HepG2 (cell line): ENCODE measurements at regions not wholly inside any gene's neighbourhood (a gene's known extent, or its start where the extent isn't known, plus 50 kb on each side); places are given as distances from the start of the nearest gene placed in this dataset.

Source experiments
- ATAC-seq: fragments of 200-7000 bp; cut with Tn5 transposase; 3 replicates; pipeline ENCODE4 v1.9.1; 2020; ENCODE audit warnings: mild to moderate bottlenecking, moderate library complexity
- BruUV-seq: library from RNA; stranded (reverse); fragments of 400-500 nt; replicated peaks from 2 replicates; lab custom pipeline; 2021; lab: Mats Ljungman, UMichigan
- CTCF ChIA-PET: fragments of 300-600 bp; formaldehyde crosslinking; extraction: SDS; loops from one replicate; lab custom pipeline; 2021; ENCODE audit warnings: low total read pairs, inconsistent platforms, low intra/inter-chr PET ratio; lab: Yijun Ruan, JAX
- POLR2A ChIA-PET: fragments of 350-600 bp; sonication (Branson Sonifier 250); formaldehyde crosslinking; loops from one replicate; lab custom pipeline; 2020; ENCODE audit warnings: antibody characterized with exemption, inconsistent platforms; lab: Yijun Ruan, JAX
- DNase-seq: peaks from one replicate; pipeline ENCODE4 v3.0.0-alpha.2; 2015; ENCODE audit warnings: low spot score
- FAIRE-seq: peaks from 3 replicates; lab custom pipeline; 2011; peaks lifted over from hg19 to GRCh38; lab: Jason Lieb, UNC
- H2AFZ ChIP-seq: one replicate; pipeline ENCODE4 v1.6.1; 2011; ENCODE audit warnings: low read length, inconsistent platforms
- H3K27ac ChIP-seq: fragments of 300-600 bp; 3 replicates; pipeline ENCODE4 v1.8.0; 2011; ENCODE audit warnings: mixed run types, mild to moderate bottlenecking, mixed read lengths, low read length, inconsistent platforms; ENCODE audit not compliant: insufficient read depth; ENCODE audit errors: extremely low read length
- H3K27me3 ChIP-seq, 2 experiments: fragments of 200-600 bp in 1 of 2; 2 replicates in 1 of 2; 3 replicates in 1 of 2; pipeline versions ENCODE4 v1.6.0 to v1.8.0; 2011; ENCODE audit warnings: low read length in 2 of 2, mild to moderate bottlenecking in 2 of 2, moderate library complexity in 2 of 2, inconsistent platforms in 1 of 2; ENCODE audit not compliant: insufficient read depth in 2 of 2, control insufficient read depth in 1 of 2
- H3K36me3 ChIP-seq, 2 experiments: fragments of 200-600 bp in 1 of 2; replicated peaks in 1 of 2; 2 replicates in 1 of 2; 3 replicates in 1 of 2; pipeline versions ENCODE4 v1.5.1 to v1.8.0; 2011; ENCODE audit warnings: low read length in 2 of 2, inconsistent platforms in 1 of 2; ENCODE audit not compliant: insufficient read depth in 2 of 2, control insufficient read depth in 1 of 2
- H3K4me1 ChIP-seq: 2 replicates; pipeline ENCODE4 v1.5.1; 2012; ENCODE audit warnings: low read length, inconsistent platforms; ENCODE audit not compliant: insufficient read depth
- H3K4me2 ChIP-seq: 2 replicates; pipeline ENCODE4 v1.6.0; 2011; ENCODE audit warnings: low read depth, low read length, inconsistent platforms
- H3K4me3 ChIP-seq, 3 experiments: fragments of 200-600 bp in 1 of 3; sonication (generic), shearing (Covaris generic) in 1 of 3; replicated peaks in 1 of 3; 2 replicates each; pipeline ENCODE4 v1.5.1; 2011 to 2016; ENCODE audit warnings: low read length in 3 of 3, inconsistent platforms in 2 of 3, low read depth in 2 of 3, mild to moderate bottlenecking in 2 of 3, control low read depth in 1 of 3, mixed read lengths in 1 of 3; ENCODE audit not compliant: insufficient read depth in 1 of 3
- H3K79me2 ChIP-seq: one replicate; pipeline ENCODE4 v1.6.1; 2011; ENCODE audit warnings: low read length, inconsistent platforms; ENCODE audit not compliant: insufficient read depth
- H3K9ac ChIP-seq: 2 replicates; pipeline ENCODE4 v1.6.0; 2011; ENCODE audit warnings: mild to moderate bottlenecking, low read depth, low read length, inconsistent platforms; ENCODE audit not compliant: insufficient read depth
- H3K9me3 ChIP-seq: 2 replicates; pipeline ENCODE4 v1.5.1; 2012; ENCODE audit warnings: mild to moderate bottlenecking, low read length
- H4K20me1 ChIP-seq: 2 replicates; pipeline ENCODE4 v1.6.0; 2011; ENCODE audit warnings: inconsistent platforms, mild to moderate bottlenecking, low read length, moderate library complexity; ENCODE audit not compliant: insufficient read depth
- HHEX ChIP-seq: IDR thresholded peaks from 2 replicates; pipeline ENCODE4 v1.6.1; 2016; ENCODE audit warnings: control low read depth
- HOMEZ ChIP-seq: IDR thresholded peaks from 2 replicates; pipeline ENCODE4 v1.6.1; 2016; ENCODE audit warnings: low read depth
- HOXD1 ChIP-seq: sonication (generic); formaldehyde crosslinking; IDR thresholded peaks from 2 replicates; pipeline ENCODE4 v1.5.0; 2020; ENCODE audit warnings: missing genetic modification reagents
- JUND ChIP-seq: sonication (generic); formaldehyde crosslinking; IDR thresholded peaks from 2 replicates; pipeline ENCODE4 v1.8.0; 2022; ENCODE audit warnings: mild to moderate bottlenecking, missing genetic modification reagents
- KLF9 ChIP-seq: IDR thresholded peaks from 2 replicates; pipeline ENCODE4 v1.6.1; 2016; ENCODE audit warnings: low read depth
- MAFF ChIP-seq: IDR thresholded peaks from 2 replicates; pipeline ENCODE4 v1.6.1; 2011; ENCODE audit warnings: low read depth, low read length, improper control_type of control experiment
- MEF2D ChIP-seq: sonication (generic); formaldehyde crosslinking; IDR thresholded peaks from 2 replicates; pipeline ENCODE4 v1.5.1; 2020; ENCODE audit warnings: mild to moderate bottlenecking, missing genetic modification reagents
- PHF20 ChIP-seq: sonication (generic); formaldehyde crosslinking; IDR thresholded peaks from 2 replicates; pipeline ENCODE4 v1.5.0; 2020; ENCODE audit warnings: mild to moderate bottlenecking, missing genetic modification reagents
- PRPF4 ChIP-seq: fragments of 200-400 bp; formaldehyde crosslinking; IDR thresholded peaks from 2 replicates; pipeline ENCODE4 v1.6.1; 2016; ENCODE audit warnings: low read length, low read depth; ENCODE audit not compliant: poor library complexity, severe bottlenecking
- RORA ChIP-seq: sonication (generic); formaldehyde crosslinking; IDR thresholded peaks from 2 replicates; pipeline ENCODE4 v1.5.0; 2020; ENCODE audit warnings: mild to moderate bottlenecking, missing genetic modification reagents, moderate library complexity
- SMC3 ChIP-seq: IDR thresholded peaks from 2 replicates; pipeline ENCODE4 v1.6.1; 2011; ENCODE audit warnings: low read length, improper control_type of control experiment
- TCF12 ChIP-seq, 2 experiments: fragments of 450-650 bp in 1 of 2; sonication (generic) in 1 of 2; formaldehyde crosslinking in 1 of 2; IDR thresholded peaks; 2 replicates each; pipeline versions ENCODE4 v1.6.1 to v1.8.0; 2017 to 2022; ENCODE audit warnings: antibody characterized with exemption in 1 of 2, mild to moderate bottlenecking in 1 of 2, missing genetic modification reagents in 1 of 2, moderate library complexity in 1 of 2
- TOE1 ChIP-seq: sonication (generic); formaldehyde crosslinking; IDR thresholded peaks from 2 replicates; pipeline ENCODE4 v1.4.0; 2020; ENCODE audit warnings: mild to moderate bottlenecking, missing genetic modification reagents
- YY1 ChIP-seq: IDR thresholded peaks from 2 replicates; pipeline ENCODE4 v1.6.1; 2011; ENCODE audit warnings: low read length, low read depth, moderate library complexity, mild to moderate bottlenecking; ENCODE audit not compliant: insufficient read depth, insufficient replicate concordance
- ZNF292 ChIP-seq: sonication (generic); formaldehyde crosslinking; IDR thresholded peaks from 2 replicates; pipeline ENCODE4 v1.8.1; 2022; ENCODE audit warnings: mild to moderate bottlenecking, low read depth, missing genetic modification reagents, borderline replicate concordance
- ZNF317 ChIP-seq: sonication (generic); formaldehyde crosslinking; IDR thresholded peaks from 2 replicates; pipeline ENCODE4 v1.5.0; 2020; ENCODE audit warnings: mild to moderate bottlenecking, missing genetic modification reagents
- ZNF337 ChIP-seq: sonication (generic); formaldehyde crosslinking; IDR thresholded peaks from 2 replicates; pipeline ENCODE4 v1.5.1; 2020; ENCODE audit warnings: missing genetic modification reagents, low read depth, mild to moderate bottlenecking, borderline replicate concordance
- ZNF367 ChIP-seq: sonication (generic); formaldehyde crosslinking; IDR thresholded peaks from 2 replicates; pipeline ENCODE4 v1.4.0; 2020; ENCODE audit warnings: missing genetic modification reagents, borderline replicate concordance
- ZNF670 ChIP-seq: sonication (generic); formaldehyde crosslinking; IDR thresholded peaks from 2 replicates; pipeline ENCODE4 v1.8.0; 2022; ENCODE audit warnings: mild to moderate bottlenecking, missing genetic modification reagents, borderline replicate concordance
- ZSCAN22 ChIP-seq: sonication (generic); formaldehyde crosslinking; IDR thresholded peaks from 2 replicates; pipeline ENCODE4 v1.4.0; 2020; ENCODE audit warnings: mild to moderate bottlenecking, missing genetic modification reagents
- ZSCAN9 ChIP-seq: IDR thresholded peaks from 2 replicates; pipeline ENCODE4 v1.6.1; 2016; ENCODE audit warnings: borderline replicate concordance
- WGBS: methylation state at CpG from one replicate; pipeline ENCODE4 v1.1.6; 2017; ENCODE audit warnings: low lambda C conversion rate; 5-methylcytosine and 5-hydroxymethylcytosine counted together
- in situ Hi-C: cut with HindIII; loops from 2 replicates; pipeline ENCODE4 v1.10.0; 2017; ENCODE audit warnings: low pct_unique_long_range_greater_than_20kb; ENCODE audit not compliant: extremely low pct_ligation_motif_present
- intact Hi-C: fragments of 100-400 bp; cut with micrococcal nuclease; formaldehyde crosslinking; loops from one replicate; pipeline ENCODE4 v1.10.0; 2022; ENCODE audit not compliant: unreplicated experiment

- ChIA-PET POLR2A (no interaction called here), CTCF (no interaction called here)
- Histone ChIP-seq H2AFZ (no peak overlapping the region), H4K20me1 (no peaks in the 10 kb centered on the region), H3K4me1 (no peaks in the 10 kb centered on the region), H3K9me3 (no peaks in the 10 kb centered on the region), H3K4me3 (no peak overlapping the region), H3K79me2 (no peaks in the 10 kb centered on the region), H3K4me2 (no peak overlapping the region), H3K9ac (no peak overlapping the region), H3K27me3 (peaks cover 0 to 4% of the 10 kb centered on the region in 2 experiments; a peak in 1 of 5 replicates), H3K27ac (no peak overlapping the region), H3K36me3 (no peaks in the 10 kb centered on the region)
- in situ Hi-C loops (no loop called here), intact Hi-C loops (no loop called here)
- TF ChIP-seq ZNF337, result no peak
- no peak for TF ChIP-seq TOE1 (CRISPR knock-in tag)
- TF ChIP-seq ZNF317 (CRISPR knock-in tag), result no peak
- no peak for TF ChIP-seq RORA
- ATAC-seq, result no peak
- no peak for DNase-seq
- WGBS, result 72% methylated on average over 13 of the region's 13 CpGs
- no TSS peak for BruUV-seq
- FAIRE-seq, result no peak
These were observed 130.0 kb upstream of the TBC1D5 start for GRCh38 chr3:17872457-17872856.

DNA sequence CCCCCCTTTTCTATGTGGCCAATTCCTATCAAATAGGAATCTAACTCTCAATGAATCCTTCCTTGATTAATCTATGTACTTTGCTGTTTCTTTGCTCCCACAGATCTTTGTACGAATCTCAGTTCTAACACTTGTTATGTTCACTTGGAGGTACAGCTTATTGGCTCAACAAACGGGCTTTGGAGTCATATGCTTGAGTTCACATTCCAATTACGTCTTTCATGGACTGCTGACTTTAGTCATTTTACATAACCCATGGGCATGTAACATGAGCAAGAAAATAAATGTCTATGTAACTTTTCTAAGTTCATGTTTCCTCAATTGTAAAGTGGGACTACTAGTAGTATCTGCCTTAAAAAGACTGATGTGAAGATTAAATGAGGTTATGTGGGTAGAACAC is 123.2 kb upstream of the TBC1D5 start:
- no peaks in the 10 kb centered on the region for H3K36me3 ChIP-seq
- H3K27me3 ChIP-seq, result peaks cover 0 to 4% of the 10 kb centered on the region in 2 experiments; a peak in 1 of 5 replicates
- no peak overlapping the region for H3K27ac ChIP-seq
- POLR2A ChIA-PET, result no interaction called here
- CTCF ChIA-PET, result no interaction called here
- intact Hi-C loops (no loop called here), in situ Hi-C loops (no loop called here)
- no TSS peak for BruUV-seq
- WGBS, result 0% methylated on average over 3 of the region's 3 CpGs
- no peak overlapping the region for H2AFZ ChIP-seq
- H3K4me2 ChIP-seq, result no peak overlapping the region
- ATAC-seq (no peak), FAIRE-seq (no peak), DNase-seq (no peak)
- no peaks in the 10 kb centered on the region for H4K20me1 ChIP-seq
- H3K9ac ChIP-seq, result no peak overlapping the region
- TF ChIP-seq HHEX (no peak), HOMEZ (CRISPR knock-in tag) (no peak), ZNF367 (CRISPR knock-in tag) (no peak), MEF2D (no peak), ZNF670 (CRISPR knock-in tag) (no peak), PHF20 (CRISPR knock-in tag) (no peak), HOXD1 (no peak), ZSCAN9 (CRISPR knock-in tag) (no peak), ZNF292 (CRISPR knock-in tag) (no peak), MAFF (no peak), SMC3 (no peak), PRPF4 (no peak), TCF12 (IDR thresholded peaks at IDR 0.05) (no peak), TCF12 (CRISPR knock-in tag; IDR thresholded peaks at IDR 0.05) (no peak), JUND (CRISPR knock-in tag) (no peak), KLF9 (no peak), ZSCAN22 (CRISPR knock-in tag) (no peak), YY1 (no peak)
- H3K4me1 ChIP-seq, result no peaks in the 10 kb centered on the region
- H3K9me3 ChIP-seq, result no peaks in the 10 kb centered on the region
- H3K4me3 ChIP-seq, result no peak overlapping the region
- no peaks in the 10 kb centered on the region for H3K79me2 ChIP-seq
